DOHH2 (cell line): ENCODE measurements at regions not wholly inside any gene's neighbourhood (a gene's known extent, or its start where the extent isn't known, plus 50 kb on each side); places are given as distances from the start of the nearest gene placed in this dataset.

Experiments used
- H3F3A ChIP-seq: fragments of 200-600 bp; sonication (generic), shearing (Covaris generic); 2 replicates; pipeline ENCODE4 v1.6.0; 2016; ENCODE audit warnings: antibody characterized with exemption, mild to moderate bottlenecking; ENCODE audit not compliant: control insufficient read depth, insufficient read depth
- H3K27ac ChIP-seq: fragments of 200-600 bp; sonication (generic); 2 replicates; pipeline ENCODE4 v1.5.1; 2014; ENCODE audit warnings: low read depth, mild to moderate bottlenecking, low read length, moderate library complexity
- H3K27me3 ChIP-seq: fragments of 200-600 bp; sonication (generic); 2 replicates; pipeline ENCODE4 v1.6.1; 2014; ENCODE audit warnings: mild to moderate bottlenecking, low read length, mixed read lengths; ENCODE audit not compliant: control insufficient read depth
- H3K36me3 ChIP-seq: fragments of 200-600 bp; sonication (generic); 2 replicates; pipeline ENCODE4 v1.6.1; 2014; ENCODE audit warnings: mild to moderate bottlenecking, low read length, moderate library complexity, mixed read lengths; ENCODE audit not compliant: control insufficient read depth
- H3K4me1 ChIP-seq: fragments of 200-600 bp; sonication (generic); 2 replicates; pipeline ENCODE4 v1.6.1; 2014; ENCODE audit warnings: mild to moderate bottlenecking, low read length, mixed read lengths; ENCODE audit not compliant: control insufficient read depth
- H3K4me2 ChIP-seq: fragments of 200-600 bp; sonication (generic); 2 replicates; pipeline ENCODE4 v1.6.0; 2014; ENCODE audit warnings: mild to moderate bottlenecking, low read length, moderate library complexity
- H3K4me3 ChIP-seq: fragments of 200-600 bp; sonication (generic); 2 replicates; pipeline ENCODE4 v1.5.1; 2014; ENCODE audit warnings: mild to moderate bottlenecking, low read length, mixed read lengths
- H3K79me2 ChIP-seq: fragments of 200-600 bp; sonication (generic); 2 replicates; pipeline ENCODE4 v1.6.1; 2014; ENCODE audit warnings: mild to moderate bottlenecking, low read length, mixed read lengths; ENCODE audit not compliant: control insufficient read depth
- H3K9me2 ChIP-seq: fragments of 200-600 bp; sonication (generic); replicated peaks from 2 replicates; pipeline ENCODE4 v1.6.1; 2014; ENCODE audit warnings: mild to moderate bottlenecking, low read length, mixed read lengths; ENCODE audit not compliant: control insufficient read depth
- H3K9me3 ChIP-seq: fragments of 200-600 bp; sonication (generic); 2 replicates; pipeline ENCODE4 v1.6.1; 2014; ENCODE audit warnings: antibody characterized with exemption, low read length, mixed read lengths; ENCODE audit not compliant: control insufficient read depth, insufficient read depth
- H4K20me1 ChIP-seq: fragments of 200-600 bp; sonication (generic); 2 replicates; pipeline ENCODE4 v1.6.0; 2014; ENCODE audit warnings: low read depth, mild to moderate bottlenecking, antibody characterized with exemption, low read length, moderate library complexity; ENCODE audit not compliant: control insufficient read depth, insufficient read depth
- CTCF ChIP-seq: fragments of 200-600 bp; sonication (generic); IDR thresholded peaks from one replicate; pipeline ENCODE4 v1.5.1; 2014; ENCODE audit warnings: antibody characterized with exemption, mild to moderate bottlenecking, low read depth, low read length; ENCODE audit not compliant: poor library complexity, severe bottlenecking
- EZH2phosphoT487 ChIP-seq: fragments of 200-600 bp; sonication (generic); IDR thresholded peaks from 2 replicates; pipeline ENCODE4 v1.6.1; 2017; ENCODE audit warnings: borderline replicate concordance, mild to moderate bottlenecking, antibody characterized with exemption, low read length, moderate library complexity, mixed read lengths

- H3K9me2 ChIP-seq = no peaks in the 10 kb centered on the region
- H3K4me1 ChIP-seq = no peaks in the 10 kb centered on the region
- no peaks in the 10 kb centered on the region for H3K9me3 ChIP-seq
- H3K4me3 ChIP-seq = no peak overlapping the region
- no peaks in the 10 kb centered on the region for H3K79me2 ChIP-seq
- H3F3A ChIP-seq = no peaks in the 10 kb centered on the region
- no peaks in the 10 kb centered on the region for H3K36me3 ChIP-seq
- TF ChIP-seq EZH2phosphoT487 = no peak
- no peak for TF ChIP-seq CTCF
- no peak overlapping the region for H3K4me2 ChIP-seq
- H3K27ac ChIP-seq = no peak overlapping the region
- no peaks in the 10 kb centered on the region; the same call in 1 of the 2 replicates for H3K27me3 ChIP-seq
- H4K20me1 ChIP-seq = no peaks in the 10 kb centered on the region
Observed at GRCh38 chr1:113281550-113281949, 108.8 kb upstream of the MAGI3 start.

- Histone ChIP-seq H3K36me3 (no peaks in the 10 kb centered on the region), H3F3A (no peaks in the 10 kb centered on the region), H3K4me3 (no peak overlapping the region), H3K9me3 (no peaks in the 10 kb centered on the region), H3K27ac (no peak overlapping the region), H3K4me1 (no peaks in the 10 kb centered on the region), H3K4me2 (no peak overlapping the region), H3K27me3 (no peaks in the 10 kb centered on the region; the same call in 1 of the 2 replicates), H4K20me1 (no peaks in the 10 kb centered on the region), H3K9me2 (no peaks in the 10 kb centered on the region), H3K79me2 (no peaks in the 10 kb centered on the region)
- no peak for TF ChIP-seq CTCF
- TF ChIP-seq EZH2phosphoT487 = no peak
Observed at GRCh38 chr1:113282008-113282892, 108.1 kb upstream of the MAGI3 start.

GRCh38 chr1:113282893-113283285 is 107.4 kb upstream of the MAGI3 start:
- H3K4me2 ChIP-seq = no peak overlapping the region

More at GRCh38 chr1:113282893-113283285, 107.4 kb upstream of the MAGI3 start:
- Histone ChIP-seq H3K9me3 (no peaks in the 10 kb centered on the region), H3K27ac (no peak overlapping the region), H3F3A (no peaks in the 10 kb centered on the region), H3K4me3 (no peak overlapping the region), H3K36me3 (no peaks in the 10 kb centered on the region), H3K4me1 (no peaks in the 10 kb centered on the region), H3K9me2 (no peaks in the 10 kb centered on the region), H3K27me3 (no peaks in the 10 kb centered on the region; the same call in 1 of the 2 replicates), H4K20me1 (no peaks in the 10 kb centered on the region), H3K79me2 (no peaks in the 10 kb centered on the region)
- no peak for TF ChIP-seq EZH2phosphoT487
- no peak for TF ChIP-seq CTCF
